ENCODE measurements at regions not wholly inside any gene's neighbourhood (a gene's known extent, or its start where the extent isn't known, plus 50 kb on each side); places are given as distances from the start of the nearest gene placed in this dataset.
"Not testable (repeated sequence)": the region's sequence is repeated elsewhere in the genome, so short reads cannot be mapped to it uniquely, and the experiment has no call there.

DNA sequence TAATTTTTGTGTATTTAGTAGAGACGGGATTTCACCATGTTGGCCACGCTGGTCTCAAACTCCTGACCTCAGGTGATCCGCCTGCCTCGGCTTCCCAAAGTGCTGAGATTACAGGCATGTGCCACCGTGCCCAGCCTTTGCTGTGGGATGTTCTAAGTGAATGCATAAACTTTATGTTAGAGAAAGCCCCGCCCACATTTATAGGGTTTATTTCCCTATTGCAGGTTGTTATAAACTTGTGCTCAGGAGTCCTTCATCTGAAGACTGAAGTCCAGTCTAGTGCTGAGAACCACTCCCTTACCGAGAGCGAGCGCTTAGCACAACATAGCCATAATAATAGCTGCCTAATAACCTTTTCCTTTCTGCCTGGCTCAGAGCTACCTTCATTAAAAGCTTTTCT, 75.4 kb upstream of the ZNF217 start:
- DNase-seq: no peak
- H3K27ac ChIP-seq (ENCODE audit: low read length, poor library complexity, severe bottlenecking): no peak overlapping the region
- no peak overlapping the region for H3K4me2 ChIP-seq (ENCODE audit: low read length, poor library complexity, severe bottlenecking)
- WGBS: 92% methylated on average over 9 of the region's 9 CpGs
- H4K8ac ChIP-seq (ENCODE audit: low read length): no peak overlapping the region
- H3K14ac ChIP-seq (ENCODE audit: low read length in 2 of 2): no peak overlapping the region
- H3K23ac ChIP-seq (ENCODE audit: low read length in 2 of 2): no peak overlapping the region
- H2BK15ac ChIP-seq (ENCODE audit: low read depth, poor library complexity, severe bottlenecking): no peak overlapping the region
- no peaks in the 10 kb centered on the region for H3K79me1 ChIP-seq (replicated peaks; ENCODE audit: low read length, poor library complexity, severe bottlenecking)
- no peaks in the 10 kb centered on the region for H3K36me3 ChIP-seq (ENCODE audit: control insufficient read depth in 1 of 2, insufficient read depth in 2 of 2, low read depth in 1 of 2, low read length in 2 of 2)
- H2BK12ac ChIP-seq (ENCODE audit: low read length in 2 of 2): no peak overlapping the region
- H2BK5ac ChIP-seq (ENCODE audit: low read depth, low read length, poor library complexity, severe bottlenecking): no peak overlapping the region
- peaks cover 3% of the 10 kb centered on the region for H3K4me1 ChIP-seq (ENCODE audit: control insufficient read depth, insufficient read depth, low read depth, low read length)
- no peak overlapping the region for H2AK5ac ChIP-seq (ENCODE audit: low read length, severe bottlenecking)
- H3K9me3 ChIP-seq (ENCODE audit: control insufficient read depth, low read length): no peaks in the 10 kb centered on the region
- H3K27me3 ChIP-seq (ENCODE audit: control insufficient read depth in 1 of 2, insufficient read depth in 1 of 2, low read length in 2 of 2): no peaks in the 10 kb centered on the region
- H3K4me3 ChIP-seq (ENCODE audit: insufficient read depth in 1 of 2, low read depth in 1 of 2, low read length in 2 of 2): no peak overlapping the region
- H2BK120ac ChIP-seq (ENCODE audit: low read depth, low read length): no peak overlapping the region
- H3K18ac ChIP-seq (ENCODE audit: low read depth in 1 of 2, low read length in 2 of 2): no peak overlapping the region
- H3K9ac ChIP-seq (ENCODE audit: low read length): no peak overlapping the region
- H2AFZ ChIP-seq (ENCODE audit: low read depth, low read length): no peak overlapping the region
- H4K91ac ChIP-seq (ENCODE audit: low read length): no peak overlapping the region
- H3K4ac ChIP-seq (ENCODE audit: low read depth in 1 of 2, low read length in 2 of 2): no peak overlapping the region

GRCh38 chr20:53666144-53666543, 72.5 kb upstream of the ZNF217 start:
- no peak for DNase-seq
- H3K27me3 ChIP-seq (ENCODE audit: control insufficient read depth in 1 of 2, insufficient read depth in 1 of 2, low read length in 2 of 2): no peaks in the 10 kb centered on the region

DNA sequence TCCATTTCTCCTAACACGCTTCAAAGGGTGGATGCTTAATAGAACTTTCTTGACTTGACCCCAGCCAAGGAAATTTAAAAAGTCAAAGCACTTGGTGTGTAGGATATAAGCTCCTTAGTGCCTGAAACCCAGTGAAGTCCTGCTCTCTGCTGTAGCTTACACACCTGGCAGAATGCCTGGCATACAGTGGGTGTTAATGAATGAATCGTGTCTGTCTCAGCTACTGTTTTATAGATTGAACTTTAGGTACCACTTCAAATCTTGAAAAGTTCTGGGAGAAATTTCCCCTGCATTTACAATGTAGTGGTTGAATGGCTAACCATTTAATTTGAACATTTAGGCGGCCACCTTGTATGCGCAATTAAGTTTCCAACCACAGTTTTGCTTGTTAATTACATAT, 70.5 kb upstream of the ZNF217 start:
- H3K36me3 ChIP-seq (ENCODE audit: control insufficient read depth in 1 of 2, insufficient read depth in 2 of 2, low read depth in 1 of 2, low read length in 2 of 2): no peaks in the 10 kb centered on the region
- no peaks in the 10 kb centered on the region for H3K9me3 ChIP-seq (ENCODE audit: control insufficient read depth, low read length)
- no peak overlapping the region for H3K4me2 ChIP-seq (ENCODE audit: low read length, poor library complexity, severe bottlenecking)
- no peak overlapping the region for H3K4me3 ChIP-seq (ENCODE audit: insufficient read depth in 1 of 2, low read depth in 1 of 2, low read length in 2 of 2)
- H2BK12ac ChIP-seq (ENCODE audit: low read length in 2 of 2): no peak overlapping the region
- peaks cover 2% of the 10 kb centered on the region for H3K4me1 ChIP-seq (ENCODE audit: control insufficient read depth, insufficient read depth, low read depth, low read length)
- no peak overlapping the region for H2AFZ ChIP-seq (ENCODE audit: low read depth, low read length)
- no peak overlapping the region for H3K27ac ChIP-seq (ENCODE audit: low read length, poor library complexity, severe bottlenecking)
- no peaks in the 10 kb centered on the region for H3K79me1 ChIP-seq (replicated peaks; ENCODE audit: low read length, poor library complexity, severe bottlenecking)
- WGBS: 100% methylated on average over 2 of the region's 4 CpGs
- DNase-seq: no peak
- H3K14ac ChIP-seq (ENCODE audit: low read length in 2 of 2): no peak overlapping the region
- no peak overlapping the region for H2AK5ac ChIP-seq (ENCODE audit: low read length, severe bottlenecking)
- no peak overlapping the region for H3K23ac ChIP-seq (ENCODE audit: low read length in 2 of 2)
- H3K18ac ChIP-seq (ENCODE audit: low read depth in 1 of 2, low read length in 2 of 2): no peak overlapping the region
- no peak overlapping the region for H4K8ac ChIP-seq (ENCODE audit: low read length)
- H2BK15ac ChIP-seq (ENCODE audit: low read depth, poor library complexity, severe bottlenecking): no peak overlapping the region
- H2BK120ac ChIP-seq (ENCODE audit: low read depth, low read length): no peak overlapping the region
- H3K27me3 ChIP-seq (ENCODE audit: control insufficient read depth in 1 of 2, insufficient read depth in 1 of 2, low read length in 2 of 2): no peaks in the 10 kb centered on the region
- H4K91ac ChIP-seq (ENCODE audit: low read length): no peak overlapping the region
- no peak overlapping the region for H3K4ac ChIP-seq (ENCODE audit: low read depth in 1 of 2, low read length in 2 of 2)
- no peak overlapping the region for H3K9ac ChIP-seq (ENCODE audit: low read length)
- H2BK5ac ChIP-seq (ENCODE audit: low read depth, low read length, poor library complexity, severe bottlenecking): no peak overlapping the region

More at GRCh38 chr20:53666144-53666543, 72.5 kb upstream of the ZNF217 start:
- no peak overlapping the region for H2AK5ac ChIP-seq (ENCODE audit: low read length, severe bottlenecking)
- no peak overlapping the region for H4K8ac ChIP-seq (ENCODE audit: low read length)
- H3K4me3 ChIP-seq (ENCODE audit: insufficient read depth in 1 of 2, low read depth in 1 of 2, low read length in 2 of 2): no peak overlapping the region
- no peak overlapping the region for H2AFZ ChIP-seq (ENCODE audit: low read depth, low read length)
- H3K23ac ChIP-seq (ENCODE audit: low read length in 2 of 2): no peak overlapping the region
- H3K9ac ChIP-seq (ENCODE audit: low read length): no peak overlapping the region
- H3K18ac ChIP-seq (ENCODE audit: low read depth in 1 of 2, low read length in 2 of 2): no peak overlapping the region
- H2BK12ac ChIP-seq (ENCODE audit: low read length in 2 of 2): no peak overlapping the region
- H3K4me1 ChIP-seq (ENCODE audit: control insufficient read depth, insufficient read depth, low read depth, low read length): no peaks in the 10 kb centered on the region
- H3K36me3 ChIP-seq (ENCODE audit: control insufficient read depth in 1 of 2, insufficient read depth in 2 of 2, low read depth in 1 of 2, low read length in 2 of 2): no peaks in the 10 kb centered on the region
- H3K4me2 ChIP-seq (ENCODE audit: low read length, poor library complexity, severe bottlenecking): no peak overlapping the region
- no peak overlapping the region for H3K14ac ChIP-seq (ENCODE audit: low read length in 2 of 2)
- no peak overlapping the region for H2BK120ac ChIP-seq (ENCODE audit: low read depth, low read length)
- WGBS: 100% methylated on average over 6 of the region's 6 CpGs
- H3K4ac ChIP-seq (ENCODE audit: low read depth in 1 of 2, low read length in 2 of 2): no peak overlapping the region
- H4K91ac ChIP-seq (ENCODE audit: low read length): no peak overlapping the region
- H2BK15ac ChIP-seq (ENCODE audit: low read depth, poor library complexity, severe bottlenecking): no peak overlapping the region
- no peaks in the 10 kb centered on the region for H3K79me1 ChIP-seq (replicated peaks; ENCODE audit: low read length, poor library complexity, severe bottlenecking)
- H2BK5ac ChIP-seq (ENCODE audit: low read depth, low read length, poor library complexity, severe bottlenecking): no peak overlapping the region
- no peak overlapping the region for H3K27ac ChIP-seq (ENCODE audit: low read length, poor library complexity, severe bottlenecking)
- H3K9me3 ChIP-seq (ENCODE audit: control insufficient read depth, low read length): no peaks in the 10 kb centered on the region

DNA sequence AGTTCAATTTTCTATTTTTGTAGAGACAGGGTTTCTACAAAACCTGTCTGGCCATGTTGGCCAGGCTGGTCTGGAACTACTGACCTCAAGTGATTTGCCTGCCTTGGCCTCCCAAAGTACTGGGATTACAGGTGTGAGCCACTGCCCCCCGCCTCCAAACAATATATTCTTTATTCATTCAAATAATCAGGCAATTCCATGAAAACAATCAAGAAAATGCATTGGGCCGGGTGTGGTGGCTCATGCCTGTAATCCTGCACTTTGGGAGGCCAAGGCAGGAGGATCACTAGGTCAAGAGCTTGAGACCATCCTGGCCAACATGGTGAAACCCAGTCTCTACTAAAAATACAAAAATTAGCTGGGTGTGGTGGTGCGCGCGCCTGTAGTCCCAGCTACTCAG, 69.9 kb upstream of the ZNF217 start:
- not testable (repeated sequence) for DNase-seq; H2AK5ac ChIP-seq (ENCODE audit: low read length, severe bottlenecking); H3K79me1 ChIP-seq (replicated peaks; ENCODE audit: low read length, poor library complexity, severe bottlenecking); H3K4me1 ChIP-seq (ENCODE audit: control insufficient read depth, insufficient read depth, low read depth, low read length); H3K27ac ChIP-seq (ENCODE audit: low read length, poor library complexity, severe bottlenecking); H3K4me3 ChIP-seq (ENCODE audit: insufficient read depth in 1 of 2, low read depth in 1 of 2, low read length in 2 of 2); H3K4ac ChIP-seq (ENCODE audit: low read depth in 1 of 2, low read length in 2 of 2); H3K36me3 ChIP-seq (ENCODE audit: control insufficient read depth in 1 of 2, insufficient read depth in 2 of 2, low read depth in 1 of 2, low read length in 2 of 2); H3K27me3 ChIP-seq (ENCODE audit: control insufficient read depth in 1 of 2, insufficient read depth in 1 of 2, low read length in 2 of 2); H3K9ac ChIP-seq (ENCODE audit: low read length); H3K14ac ChIP-seq (ENCODE audit: low read length in 2 of 2); H2BK15ac ChIP-seq (ENCODE audit: low read depth, poor library complexity, severe bottlenecking); H4K91ac ChIP-seq (ENCODE audit: low read length); H4K8ac ChIP-seq (ENCODE audit: low read length); H3K4me2 ChIP-seq (ENCODE audit: low read length, poor library complexity, severe bottlenecking); H2BK12ac ChIP-seq (ENCODE audit: low read length in 2 of 2); H3K18ac ChIP-seq (ENCODE audit: low read depth in 1 of 2, low read length in 2 of 2); H3K9me3 ChIP-seq (ENCODE audit: control insufficient read depth, low read length); H2BK5ac ChIP-seq (ENCODE audit: low read depth, low read length, poor library complexity, severe bottlenecking); H2AFZ ChIP-seq (ENCODE audit: low read depth, low read length); H2BK120ac ChIP-seq (ENCODE audit: low read depth, low read length)
- 99% methylated on average over 5 of the region's 5 CpGs for WGBS
- H3K23ac ChIP-seq (ENCODE audit: low read length in 2 of 2): peak overlapping the region in 1 of 2 experiments; percentile 69
